ENCODE measurements at regions not wholly inside any gene's neighbourhood (a gene's known extent, or its start where the extent isn't known, plus 50 kb on each side); places are given as distances from the start of the nearest gene placed in this dataset.

GRCh38 chr12:43638806-43639205, 86.8 kb upstream of the ADAMTS20 start:
- POLR2A ChIA-PET, result no interaction called here

GRCh38 chr12:43636725-43637463, 84.9 kb upstream of the ADAMTS20 start:
- H3K4me1 ChIP-seq (ENCODE audit: control insufficient read depth, insufficient read depth, low read length), result no peaks in the 10 kb centered on the region
- no peaks in the 10 kb centered on the region for H3K36me3 ChIP-seq (ENCODE audit: control insufficient read depth in 2 of 2, insufficient read depth in 1 of 2, low read length in 2 of 2)
- H3K9me3 ChIP-seq (ENCODE audit: control insufficient read depth, insufficient read depth, low read depth, low read length), result no peaks in the 10 kb centered on the region
- ChIA-PET CTCF (no interaction called here), POLR2A (no interaction called here)
- no peak overlapping the region for H3K4me3 ChIP-seq (ENCODE audit: low read depth, low read length)
- no peak overlapping the region for H3K27ac ChIP-seq (ENCODE audit: extremely low read depth, low read depth, low read length)
- TF ChIP-seq, protein P1, sequence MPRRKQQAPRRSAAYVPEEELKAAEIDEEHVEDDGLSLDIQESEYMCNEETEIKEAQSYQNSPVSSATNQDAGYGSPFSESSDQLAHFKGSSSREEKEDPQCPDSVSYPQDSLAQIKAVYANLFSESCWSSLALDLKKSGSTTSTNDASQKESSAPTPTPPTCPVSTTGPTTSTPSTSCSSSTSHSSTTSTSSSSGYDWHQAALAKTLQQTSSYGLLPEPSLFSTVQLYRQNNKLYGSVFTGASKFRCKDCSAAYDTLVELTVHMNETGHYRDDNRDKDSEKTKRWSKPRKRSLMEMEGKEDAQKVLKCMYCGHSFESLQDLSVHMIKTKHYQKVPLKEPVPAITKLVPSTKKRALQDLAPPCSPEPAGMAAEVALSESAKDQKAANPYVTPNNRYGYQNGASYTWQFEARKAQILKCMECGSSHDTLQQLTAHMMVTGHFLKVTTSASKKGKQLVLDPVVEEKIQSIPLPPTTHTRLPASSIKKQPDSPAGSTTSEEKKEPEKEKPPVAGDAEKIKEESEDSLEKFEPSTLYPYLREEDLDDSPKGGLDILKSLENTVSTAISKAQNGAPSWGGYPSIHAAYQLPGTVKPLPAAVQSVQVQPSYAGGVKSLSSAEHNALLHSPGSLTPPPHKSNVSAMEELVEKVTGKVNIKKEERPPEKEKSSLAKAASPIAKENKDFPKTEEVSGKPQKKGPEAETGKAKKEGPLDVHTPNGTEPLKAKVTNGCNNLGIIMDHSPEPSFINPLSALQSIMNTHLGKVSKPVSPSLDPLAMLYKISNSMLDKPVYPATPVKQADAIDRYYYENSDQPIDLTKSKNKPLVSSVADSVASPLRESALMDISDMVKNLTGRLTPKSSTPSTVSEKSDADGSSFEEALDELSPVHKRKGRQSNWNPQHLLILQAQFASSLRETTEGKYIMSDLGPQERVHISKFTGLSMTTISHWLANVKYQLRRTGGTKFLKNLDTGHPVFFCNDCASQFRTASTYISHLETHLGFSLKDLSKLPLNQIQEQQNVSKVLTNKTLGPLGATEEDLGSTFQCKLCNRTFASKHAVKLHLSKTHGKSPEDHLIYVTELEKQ (tag by site-specific recombination; IDR thresholded peaks at IDR 0.05; ENCODE audit: borderline replicate concordance), result no peak
- TF ChIP-seq ZNF426 (tag by site-specific recombination; IDR thresholded peaks at IDR 0.05) (no peak), ZNF449 (tag by site-specific recombination; IDR thresholded peaks at IDR 0.05) (no peak), ZNF223 (tag by site-specific recombination; IDR thresholded peaks at IDR 0.05) (no peak), IKZF3 (tag by site-specific recombination; IDR thresholded peaks at IDR 0.05) (no peak), ZNF366 (tag by site-specific recombination; conservative IDR thresholded peaks at IDR 0.05) (no peak), ZNF571 (tag by site-specific recombination; IDR thresholded peaks at IDR 0.05) (no peak), ZNF335 (tag by site-specific recombination; conservative IDR thresholded peaks at IDR 0.05) (no peak), ZNF560 (tag by site-specific recombination; IDR thresholded peaks at IDR 0.05; ENCODE audit: borderline replicate concordance) (no peak), KLF7 (tag by site-specific recombination; IDR thresholded peaks at IDR 0.05; ENCODE audit: borderline replicate concordance) (no peak), OSR2 (tag by site-specific recombination; IDR thresholded peaks at IDR 0.05) (no peak), SETDB1 (IDR thresholded peaks at IDR 0.05; ENCODE audit: insufficient read length, low read length) (no peak)
- TF ChIP-seq, protein P2, sequence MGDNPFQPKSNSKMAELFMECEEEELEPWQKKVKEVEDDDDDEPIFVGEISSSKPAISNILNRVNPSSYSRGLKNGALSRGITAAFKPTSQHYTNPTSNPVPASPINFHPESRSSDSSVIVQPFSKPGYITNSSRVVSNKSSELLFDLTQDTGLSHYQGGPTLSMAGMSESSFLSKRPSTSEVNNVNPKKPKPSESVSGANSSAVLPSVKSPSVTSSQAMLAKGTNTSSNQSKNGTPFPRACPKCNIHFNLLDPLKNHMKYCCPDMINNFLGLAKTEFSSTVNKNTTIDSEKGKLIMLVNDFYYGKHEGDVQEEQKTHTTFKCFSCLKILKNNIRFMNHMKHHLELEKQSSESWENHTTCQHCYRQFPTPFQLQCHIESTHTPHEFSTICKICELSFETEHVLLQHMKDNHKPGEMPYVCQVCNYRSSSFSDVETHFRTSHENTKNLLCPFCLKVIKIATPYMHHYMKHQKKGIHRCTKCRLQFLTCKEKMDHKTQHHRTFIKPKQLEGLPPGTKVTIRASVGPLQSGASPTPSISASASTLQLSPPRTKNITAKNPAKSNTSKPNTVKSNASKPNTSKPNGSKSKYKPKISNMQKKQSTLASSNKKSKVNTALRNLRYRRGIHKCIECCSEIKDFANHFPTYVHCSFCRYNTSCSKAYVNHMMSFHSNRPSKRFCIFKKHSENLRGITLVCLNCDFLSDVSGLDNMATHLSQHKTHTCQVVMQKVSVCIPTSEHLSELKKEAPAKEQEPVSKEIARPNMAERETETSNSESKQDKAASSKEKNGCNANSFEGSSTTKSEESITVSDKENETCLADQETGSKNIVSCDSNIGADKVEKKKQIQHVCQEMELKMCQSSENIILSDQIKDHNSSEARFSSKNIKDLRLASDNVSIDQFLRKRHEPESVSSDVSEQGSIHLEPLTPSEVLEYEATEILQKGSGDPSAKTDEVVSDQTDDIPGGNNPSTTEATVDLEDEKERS (tag by site-specific recombination; IDR thresholded peaks at IDR 0.05), result no peak

More at GRCh38 chr12:43638806-43639205, 86.8 kb upstream of the ADAMTS20 start:
- no peaks in the 10 kb centered on the region for H3K36me3 ChIP-seq (ENCODE audit: control insufficient read depth in 2 of 2, insufficient read depth in 1 of 2, low read length in 2 of 2)
- H3K27ac ChIP-seq (ENCODE audit: extremely low read depth, low read depth, low read length), result no peak overlapping the region
- TF ChIP-seq PBX3 (CRISPR knock-in tag; IDR thresholded peaks at IDR 0.05) (no peak), ZNF785 (tag by site-specific recombination; IDR thresholded peaks at IDR 0.05) (no peak), ZNF571 (tag by site-specific recombination; IDR thresholded peaks at IDR 0.05) (no peak), SETDB1 (IDR thresholded peaks at IDR 0.05; ENCODE audit: insufficient read length, low read length) (no peak), ZNF837 (tag by site-specific recombination; IDR thresholded peaks at IDR 0.05) (no peak), GFI1B (tag by site-specific recombination; IDR thresholded peaks at IDR 0.05) (no peak), ZNF37A (tag by site-specific recombination; IDR thresholded peaks at IDR 0.05) (no peak), ZBTB1 (tag by site-specific recombination; IDR thresholded peaks at IDR 0.05) (no peak), ZNF302 (tag by site-specific recombination; IDR thresholded peaks at IDR 0.05; ENCODE audit: low read depth) (no peak), SCRT2 (tag by site-specific recombination; IDR thresholded peaks at IDR 0.05) (no peak), ZNF510 (tag by site-specific recombination; IDR thresholded peaks at IDR 0.05; ENCODE audit: insufficient replicate concordance) (no peak), ZNF830 (tag by site-specific recombination; IDR thresholded peaks at IDR 0.05; ENCODE audit: low read depth) (no peak), KLF1 (tag by site-specific recombination; IDR thresholded peaks at IDR 0.05) (no peak), ZNF221 (tag by site-specific recombination; IDR thresholded peaks at IDR 0.05; ENCODE audit: borderline replicate concordance) (no peak)
- TF ChIP-seq, protein P3, sequence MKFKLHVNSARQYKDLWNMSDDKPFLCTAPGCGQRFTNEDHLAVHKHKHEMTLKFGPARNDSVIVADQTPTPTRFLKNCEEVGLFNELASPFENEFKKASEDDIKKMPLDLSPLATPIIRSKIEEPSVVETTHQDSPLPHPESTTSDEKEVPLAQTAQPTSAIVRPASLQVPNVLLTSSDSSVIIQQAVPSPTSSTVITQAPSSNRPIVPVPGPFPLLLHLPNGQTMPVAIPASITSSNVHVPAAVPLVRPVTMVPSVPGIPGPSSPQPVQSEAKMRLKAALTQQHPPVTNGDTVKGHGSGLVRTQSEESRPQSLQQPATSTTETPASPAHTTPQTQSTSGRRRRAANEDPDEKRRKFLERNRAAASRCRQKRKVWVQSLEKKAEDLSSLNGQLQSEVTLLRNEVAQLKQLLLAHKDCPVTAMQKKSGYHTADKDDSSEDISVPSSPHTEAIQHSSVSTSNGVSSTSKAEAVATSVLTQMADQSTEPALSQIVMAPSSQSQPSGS (tag by site-specific recombination; IDR thresholded peaks at IDR 0.05; ENCODE audit: low read depth), result no peak
- no peak overlapping the region for H3K4me3 ChIP-seq (ENCODE audit: low read depth, low read length)
- H3K4me1 ChIP-seq (ENCODE audit: control insufficient read depth, insufficient read depth, low read length), result no peaks in the 10 kb centered on the region
- H3K9me3 ChIP-seq (ENCODE audit: control insufficient read depth, insufficient read depth, low read depth, low read length), result no peaks in the 10 kb centered on the region
- CTCF ChIA-PET, result no interaction called here
